NCI-H345 (cell line): ENCODE measurements at regions not wholly inside any gene's neighbourhood (a gene's known extent, or its start where the extent isn't known, plus 50 kb on each side); places are given as distances from the start of the nearest gene placed in this dataset.

Experiments
- DNase-seq: peaks from one replicate; lab custom pipeline; 2025; lab: John Stamatoyannopoulos, UW

GRCh38 chr3:159534496-159534895 is 454.1 kb upstream of the IL12A start:
- no peak for DNase-seq

DNA sequence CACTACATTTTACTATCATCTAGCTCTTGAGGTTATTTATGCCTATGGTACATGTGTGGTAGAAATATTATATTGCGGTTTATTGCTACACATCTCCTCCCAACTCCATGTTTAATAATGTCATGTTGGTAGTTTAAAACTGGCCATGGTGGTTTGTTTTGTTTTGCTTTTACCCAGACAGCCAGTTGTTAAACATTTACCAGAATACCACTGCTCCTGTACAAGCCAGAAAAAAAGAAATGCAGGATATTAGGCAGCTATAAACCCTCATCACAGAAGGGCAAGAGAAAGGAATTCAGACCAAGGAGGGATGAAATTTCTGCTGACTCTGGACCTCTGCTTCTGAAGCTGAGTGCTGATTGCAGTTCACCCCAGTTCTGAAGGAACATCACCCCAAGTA is 451.8 kb upstream of the IL12A start:
- DNase-seq = no peak

DNA sequence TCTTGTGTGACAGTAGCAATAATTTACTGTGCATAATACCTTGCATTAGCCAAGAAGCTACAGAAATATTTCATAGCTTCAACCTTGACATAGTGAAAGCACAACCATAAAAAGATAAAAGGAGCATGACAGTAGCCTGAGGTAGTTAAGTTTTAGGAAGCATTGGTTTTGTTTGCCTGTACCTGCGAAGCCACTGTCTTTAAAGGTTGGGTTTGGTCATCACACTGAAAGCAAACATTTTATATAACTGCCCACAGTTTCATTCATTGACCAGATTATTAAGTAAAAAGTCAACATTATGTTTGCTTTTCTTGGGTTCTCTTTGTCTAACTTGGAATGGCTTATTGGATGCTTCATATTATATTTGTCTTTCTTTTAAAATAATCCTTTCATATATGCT is 450.1 kb upstream of the IL12A start:
- no peak for DNase-seq

- no peak for DNase-seq
These were observed 447.6 kb upstream of the IL12A start for GRCh38 chr3:159540882-159541495.

DNA sequence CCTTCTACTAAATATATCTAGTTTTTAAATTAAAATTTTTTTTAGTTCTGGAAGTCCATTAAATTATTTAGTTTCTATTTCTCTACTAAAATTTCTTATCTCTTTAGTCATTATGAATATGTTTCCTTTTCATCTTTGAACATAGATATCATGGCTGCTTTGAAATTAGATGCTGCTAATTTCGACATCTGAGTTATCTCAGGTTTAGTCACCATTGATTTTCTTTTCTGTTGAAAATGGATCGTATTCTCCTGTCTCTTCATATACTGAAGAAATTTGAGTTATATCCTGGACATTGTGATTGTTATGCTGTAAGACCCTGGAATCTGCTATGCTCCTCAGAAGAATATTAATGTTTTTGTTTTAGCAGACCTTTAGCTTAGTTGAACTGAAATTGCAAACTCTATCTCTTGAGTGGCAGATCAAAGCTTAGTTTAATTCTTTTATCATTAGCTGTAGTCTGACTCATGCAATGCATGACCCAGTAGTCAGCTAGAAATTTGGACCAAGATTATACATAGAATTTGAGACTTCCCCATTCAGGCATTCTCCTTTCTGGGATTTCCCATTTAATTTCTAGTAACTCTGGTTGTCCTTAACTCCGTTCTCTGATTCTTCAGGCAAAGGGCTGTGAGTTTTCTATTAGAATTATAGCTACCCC is 439.8 kb upstream of the IL12A start:
- no peak for DNase-seq

- DNase-seq = no peak
These were observed 433.4 kb upstream of the IL12A start for GRCh38 chr3:159555205-159555604.

DNA sequence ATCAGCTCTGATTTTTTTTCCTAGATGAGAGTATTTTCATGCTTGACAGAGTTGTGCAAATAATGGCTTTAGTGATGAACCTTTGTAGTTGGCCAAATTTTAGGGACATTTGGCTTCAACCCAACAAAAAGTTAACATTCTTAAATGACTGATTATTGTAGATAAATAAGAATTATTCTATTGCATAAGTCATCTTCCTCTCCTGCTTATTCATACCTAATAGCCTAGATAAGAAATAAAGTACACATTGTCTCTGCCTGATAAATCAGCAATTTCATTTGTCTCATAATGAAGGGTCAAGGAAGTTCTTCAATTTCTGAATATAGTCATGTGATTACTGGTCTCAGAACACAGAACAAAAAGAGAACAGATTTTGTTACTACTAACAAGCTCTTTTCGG is 428.9 kb upstream of the IL12A start:
- no peak for DNase-seq

GRCh38 chr3:159560214-159560979 is 428.2 kb upstream of the IL12A start:
- no peak for DNase-seq

GRCh38 chr3:159565313-159565712 is 423.3 kb upstream of the IL12A start:
- DNase-seq = no peak

DNA sequence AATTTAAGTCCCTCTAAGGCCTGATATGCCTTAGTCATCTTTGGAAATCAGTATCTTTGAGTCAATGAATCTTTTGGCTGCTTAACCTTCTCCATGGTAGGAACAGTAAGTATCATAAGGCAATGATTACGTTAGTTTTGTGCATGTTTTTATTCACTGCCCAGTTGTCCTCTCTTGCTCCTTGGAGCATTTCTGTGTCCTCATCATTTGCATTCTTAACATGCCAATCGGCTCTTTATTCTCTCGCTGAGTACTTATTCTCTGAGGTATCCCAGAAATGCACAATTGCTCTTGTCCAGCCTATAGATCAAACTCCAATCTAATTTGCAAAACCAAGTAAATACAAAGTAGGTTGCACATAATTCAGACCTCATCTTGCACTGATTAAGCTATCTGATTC is 405.0 kb upstream of the IL12A start:
- DNase-seq = no peak

DNA sequence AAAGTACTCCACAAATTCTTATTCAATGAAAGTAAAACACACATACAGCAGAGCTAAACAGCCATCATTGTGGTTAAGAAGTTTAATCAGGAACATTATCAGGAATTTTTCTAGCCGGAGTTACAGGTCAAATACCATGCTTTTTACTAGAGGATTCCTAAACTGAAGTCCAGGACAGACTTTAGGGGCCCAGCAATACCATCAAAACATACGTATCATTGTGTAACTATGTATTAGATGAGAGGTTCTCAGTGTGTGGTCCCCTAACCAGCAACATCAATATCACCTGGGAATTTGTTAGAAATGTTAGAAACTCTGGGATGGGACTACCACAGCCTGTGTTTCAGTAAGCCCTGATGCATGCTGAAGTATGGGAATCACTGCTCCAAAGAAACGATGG is 404.2 kb upstream of the IL12A start:
- DNase-seq = no peak

DNA sequence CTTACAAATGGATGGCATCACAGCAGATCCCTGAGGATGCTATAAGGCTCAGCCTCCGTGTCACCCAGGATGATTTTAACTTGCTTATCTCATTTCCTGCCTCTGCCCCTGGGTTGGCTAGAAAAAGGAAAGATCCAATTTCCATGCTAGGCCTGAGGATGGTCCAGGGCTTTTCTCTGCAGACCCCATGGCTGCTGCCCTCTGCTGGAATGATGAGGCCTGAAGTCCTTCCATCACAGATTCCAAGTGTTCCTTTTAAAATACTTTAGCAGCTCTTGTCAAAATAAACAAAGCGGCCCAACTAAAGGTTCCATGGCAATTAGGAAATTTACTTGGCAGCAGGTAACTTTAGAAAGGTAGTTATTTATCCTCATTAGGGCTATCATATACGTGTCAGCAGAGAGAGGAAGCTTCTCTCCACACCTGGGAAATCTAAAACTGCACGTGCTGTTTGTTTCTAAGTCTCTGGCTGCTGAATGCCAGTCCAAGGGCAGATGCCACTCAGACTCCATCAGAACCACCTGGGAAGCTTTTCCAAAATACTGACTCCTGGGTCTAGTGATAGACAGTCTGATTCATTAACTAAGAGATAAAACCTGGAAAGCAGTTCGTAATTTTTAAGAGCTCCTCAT is 401.9 kb upstream of the IL12A start:
- no peak for DNase-seq

GRCh38 chr3:159593927-159594605 is 394.6 kb upstream of the IL12A start:
- DNase-seq = no peak

DNA sequence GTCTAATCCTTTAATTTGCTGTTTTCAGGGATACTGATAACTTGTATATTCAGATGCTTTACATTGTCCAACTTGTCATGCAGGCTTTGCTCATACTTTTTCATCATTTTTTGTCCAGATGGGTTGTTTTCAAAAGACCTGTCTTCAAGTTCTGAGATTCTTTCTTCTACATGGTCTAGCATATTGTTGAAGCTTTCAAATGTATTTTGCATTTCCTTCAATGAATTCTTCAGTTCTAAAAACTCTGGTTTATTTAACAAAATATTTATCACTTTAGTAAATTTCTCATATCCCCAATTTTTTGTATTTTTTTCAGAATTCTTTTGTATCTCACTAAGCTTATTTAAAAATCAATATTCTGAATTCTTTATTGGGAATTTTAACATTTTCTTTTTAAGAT is 388.3 kb upstream of the IL12A start:
- no peak for DNase-seq

GRCh38 chr3:159604151-159604581 is 384.5 kb upstream of the IL12A start:
- no peak for DNase-seq

DNA sequence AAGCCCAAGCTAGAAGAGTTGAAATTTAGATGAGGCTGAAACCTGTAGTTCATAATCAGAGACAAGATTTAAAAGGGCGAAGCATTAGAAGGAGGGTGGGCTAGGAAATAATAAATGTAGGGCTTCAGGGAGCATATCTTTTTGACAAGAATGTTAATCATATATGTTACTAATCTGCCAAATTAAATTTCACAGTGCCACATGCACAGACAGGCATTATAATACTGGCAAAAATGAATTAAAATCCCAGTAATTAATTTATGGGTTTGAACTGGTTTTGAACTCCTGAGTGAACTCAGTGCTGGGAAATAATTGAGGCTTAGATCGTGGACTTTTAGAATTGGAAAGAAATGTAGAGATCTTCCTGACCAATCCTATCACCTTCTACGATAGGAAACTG is 383.5 kb upstream of the IL12A start:
- no peak for DNase-seq

GRCh38 chr3:159605776-159606175 is 382.9 kb upstream of the IL12A start:
- no peak for DNase-seq

GRCh38 chr3:159607856-159608255 is 380.8 kb upstream of the IL12A start:
- no peak for DNase-seq

DNA sequence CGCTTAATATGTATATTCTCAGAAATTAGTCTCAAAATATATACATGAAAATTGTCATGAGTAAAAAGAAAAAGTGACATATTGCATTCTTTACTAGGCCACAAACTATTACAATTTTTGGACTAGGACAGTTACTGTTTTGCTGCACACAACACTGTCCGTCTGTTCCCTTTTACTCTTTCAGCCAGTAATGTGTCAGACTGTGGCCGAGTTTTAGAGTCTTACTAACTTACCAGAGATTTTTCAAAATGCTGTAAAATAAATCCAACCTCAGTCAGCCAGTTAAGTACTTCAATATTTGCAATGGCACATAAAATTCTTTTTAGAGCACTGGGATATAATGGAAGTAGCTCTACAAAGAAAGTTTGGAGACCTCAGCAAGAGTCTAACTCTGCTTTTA is 380.3 kb upstream of the IL12A start:
- no peak for DNase-seq

DNA sequence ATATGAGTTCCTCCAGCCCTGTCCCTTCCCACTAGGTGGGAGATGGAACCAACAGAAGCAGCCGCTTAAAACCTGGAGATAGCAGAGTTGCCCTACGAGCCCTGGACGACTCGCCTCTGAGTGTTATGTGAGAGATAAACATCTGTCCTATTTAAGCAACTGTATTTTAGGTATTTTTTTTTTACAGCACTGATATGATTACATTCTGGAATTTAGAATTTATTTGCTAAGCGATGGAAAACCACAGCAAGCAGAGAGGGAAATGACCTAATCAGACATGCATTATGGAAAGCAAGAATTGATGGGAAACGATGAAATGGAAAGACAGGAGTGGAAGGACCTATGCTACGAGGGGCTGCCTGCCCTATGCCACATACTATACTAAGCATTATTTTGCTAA is 379.0 kb upstream of the IL12A start:
- no peak for DNase-seq

GRCh38 chr3:159616234-159616825 is 372.3 kb upstream of the IL12A start:
- no peak for DNase-seq

- peak; percentile 74 for DNase-seq
These were observed 369.2 kb upstream of the IL12A start for GRCh38 chr3:159619341-159619885.
